Ishikawa (cell line): ENCODE measurements at regions not wholly inside any gene's neighbourhood (a gene's known extent, or its start where the extent isn't known, plus 50 kb on each side); places are given as distances from the start of the nearest gene placed in this dataset.

Source experiments
- RAD21 ChIP-seq: IDR thresholded peaks from 2 replicates; pipeline ENCODE4 v1.6.1; 2012; ENCODE audit warnings: low read depth
- YY1 ChIP-seq: IDR thresholded peaks from 2 replicates; pipeline ENCODE4 v1.6.1; 2012; ENCODE audit warnings: low read depth

GRCh38 chr2:19426144-19426543 lies 67.7 kb upstream of the OSR1 start:
- TF ChIP-seq YY1 (no peak), RAD21 (no peak)
